ENCODE measurements at regions not wholly inside any gene's neighbourhood (a gene's known extent, or its start where the extent isn't known, plus 50 kb on each side); places are given as distances from the start of the nearest gene placed in this dataset.

DNA sequence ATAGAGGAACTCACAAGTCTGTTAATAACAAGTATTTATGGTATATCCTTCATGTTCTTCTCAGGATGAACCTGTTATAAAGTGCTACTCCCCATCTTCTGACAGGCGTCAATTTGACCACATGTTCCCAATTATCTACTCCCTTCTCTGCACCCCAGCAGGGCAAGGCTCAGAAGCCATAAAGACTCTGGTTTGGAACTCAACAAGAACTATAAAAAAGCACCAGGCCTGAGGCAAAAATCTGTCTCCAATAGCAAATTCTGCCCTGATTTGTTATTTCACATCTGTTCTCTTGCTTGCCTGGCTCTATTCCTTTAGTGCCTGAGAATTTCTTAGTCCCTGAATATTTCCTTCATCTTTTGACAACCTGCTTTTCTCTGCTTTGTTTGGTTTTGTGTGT, 618.2 kb upstream of the KIRREL3 start:
- TF ChIP-seq POLR2A (IDR thresholded peaks at IDR 0.05; ENCODE audit: low read depth, low read length) (no peak), TAF1 (IDR thresholded peaks at IDR 0.05; ENCODE audit: borderline replicate concordance, low read depth, low read length) (no peak)
